IgD-negative memory B cell (primary cell): ENCODE measurements at regions not wholly inside any gene's neighbourhood (a gene's known extent, or its start where the extent isn't known, plus 50 kb on each side); places are given as distances from the start of the nearest gene placed in this dataset.

Experiments
- H3K27ac Mint-ChIP-seq, 3 donors: one replicate each; pipeline ENCODE4 v1.8.0; 2020 to 2022; ENCODE audit warnings: mild to moderate bottlenecking in 3 of 3, mixed read lengths in 3 of 3, moderate library complexity in 1 of 3
- H3K27me3 Mint-ChIP-seq: one replicate; pipeline ENCODE4 v1.8.0; 2021; ENCODE audit warnings: mixed read lengths
- H3K36me3 Mint-ChIP-seq: one replicate; pipeline ENCODE4 v1.8.0; 2020; ENCODE audit warnings: mild to moderate bottlenecking, mixed read lengths
- H3K4me1 Mint-ChIP-seq, 3 donors: one replicate each; pipeline ENCODE4 v1.8.0; 2020 to 2022; ENCODE audit warnings: mixed read lengths in 3 of 3, mild to moderate bottlenecking in 1 of 3
- H3K4me3 Mint-ChIP-seq, 4 donors: one replicate each; pipeline ENCODE4 v1.8.0; 2020 to 2022; ENCODE audit warnings: mild to moderate bottlenecking in 4 of 4, mixed read lengths in 4 of 4, moderate library complexity in 3 of 4
- H3K9me3 Mint-ChIP-seq, 3 donors: one replicate each; pipeline ENCODE4 v1.8.0; 2020 to 2021; ENCODE audit warnings: mixed read lengths in 3 of 3, mild to moderate bottlenecking in 1 of 3

DNA sequence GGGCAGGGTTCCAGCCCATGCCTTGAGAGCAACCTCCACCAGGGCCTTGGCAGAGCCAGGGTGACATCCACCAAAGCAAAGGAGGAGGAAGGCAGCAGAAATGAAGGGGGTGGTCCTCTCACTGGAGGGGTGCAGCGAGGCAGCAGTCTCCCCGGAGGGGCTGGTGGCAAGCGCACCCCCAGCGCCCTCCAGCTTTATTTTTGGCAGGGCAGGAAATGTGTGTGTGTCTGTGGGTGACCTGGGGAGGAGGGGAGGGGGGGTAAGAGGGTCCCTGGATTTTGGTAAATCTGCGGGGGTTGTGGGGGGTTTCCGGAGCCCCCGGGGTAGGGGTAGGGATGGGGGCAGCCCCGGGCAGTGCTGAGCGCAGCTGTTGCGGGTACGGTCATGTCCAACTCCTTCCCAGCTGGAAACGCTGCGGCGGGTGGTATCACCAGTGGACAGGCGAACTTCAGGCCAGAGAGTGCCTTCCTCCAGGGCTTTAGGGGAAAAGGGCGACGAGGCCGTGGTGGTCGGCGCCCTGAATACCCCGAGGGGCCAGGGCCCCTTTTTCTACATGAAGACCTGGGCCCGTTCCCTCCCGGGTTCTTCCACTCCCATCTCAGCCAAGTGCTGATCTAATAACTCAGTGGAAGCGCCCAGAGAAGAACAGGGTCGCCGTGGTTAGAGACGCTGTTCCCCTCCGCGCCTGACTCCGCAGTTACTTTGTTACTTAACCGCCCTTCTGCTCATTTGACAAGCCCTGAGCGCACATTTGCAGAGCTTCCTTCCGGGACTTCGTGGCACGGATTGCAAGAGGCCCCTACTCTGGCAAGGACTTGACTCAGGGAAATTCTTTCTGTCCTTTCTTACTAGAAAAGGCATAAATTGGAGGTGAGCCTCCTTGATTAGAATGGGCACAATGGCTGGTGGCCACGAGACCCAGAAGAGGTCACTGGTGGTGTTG, 55.2 kb downstream of the FOS start:
- H3K4me1 Mint-ChIP-seq = peaks cover 9 to 23% (median 18%) of the 10 kb centered on the region in 3 donors

DNA sequence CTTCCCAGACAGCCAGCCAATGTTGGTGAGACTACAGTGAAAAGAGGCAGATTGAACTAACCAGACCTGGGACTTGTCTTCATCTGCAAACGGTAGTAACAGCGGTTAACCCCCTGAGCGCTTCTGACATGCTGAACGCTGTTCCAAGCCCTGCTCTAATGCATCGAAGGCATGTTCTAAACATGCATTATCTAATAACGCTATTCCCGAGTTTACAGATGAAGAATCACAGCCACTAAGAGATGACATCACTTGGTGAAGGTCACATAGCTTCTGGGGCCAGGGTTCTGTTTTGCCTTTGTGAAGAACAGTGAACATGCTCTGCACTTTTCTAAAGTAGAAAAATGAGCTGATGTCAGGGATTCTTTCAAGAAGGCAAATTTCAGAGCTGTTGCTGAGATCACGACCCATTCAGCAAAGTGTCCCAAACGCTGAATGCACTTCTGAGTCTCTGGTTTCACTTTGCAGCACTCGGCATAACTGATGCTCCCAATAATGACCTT, 56.0 kb downstream of the FOS start:
- H3K27me3 Mint-ChIP-seq = no peaks in the 10 kb centered on the region
- H3K4me3 Mint-ChIP-seq = peak overlapping the region; percentile 82 to 95 (median 88)
- H3K4me1 Mint-ChIP-seq = peaks cover 9 to 23% (median 18%) of the 10 kb centered on the region in 3 donors
- peaks cover 3% of the 10 kb centered on the region for H3K36me3 Mint-ChIP-seq
- peak overlapping the region; percentile 5 to 89 (median 85) for H3K27ac Mint-ChIP-seq
- H3K9me3 Mint-ChIP-seq = peaks cover 0 to 1% (median 0%) of the 10 kb centered on the region in 3 donors

More for the DNA sequence above, 55.2 kb downstream of the FOS start:
- Mint-ChIP-seq H3K36me3 (peaks cover 3% of the 10 kb centered on the region), H3K4me3 (peak overlapping the region; percentile 82 to 95 (median 88)), H3K27me3 (no peaks in the 10 kb centered on the region), H3K27ac (peak overlapping the region; percentile 5 to 89 (median 87)), H3K9me3 (peaks cover 0 to 1% (median 0%) of the 10 kb centered on the region in 3 donors)

DNA sequence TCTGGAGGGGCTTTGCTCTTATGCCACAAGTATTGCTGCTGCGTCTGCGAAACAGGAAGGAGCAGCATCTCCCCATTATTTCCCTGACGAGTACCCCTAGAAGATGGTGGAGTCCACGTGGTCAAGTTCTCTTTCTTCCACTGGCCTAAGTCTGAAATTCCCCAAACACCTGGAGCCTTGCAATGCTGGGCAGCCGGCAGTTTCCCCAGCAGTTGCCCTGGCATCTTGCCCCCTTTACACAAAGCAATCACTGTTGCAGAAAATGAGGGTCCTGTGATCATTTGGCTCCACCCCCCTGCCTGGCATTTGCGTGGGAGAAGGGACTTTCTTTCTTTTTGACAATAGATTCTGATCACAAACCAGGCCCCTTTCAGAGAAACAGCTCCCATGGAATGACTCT, 56.9 kb downstream of the FOS start:
- peak overlapping the region in 2 of 3 donors; percentile 28 to 76 for H3K27ac Mint-ChIP-seq
- no peaks in the 10 kb centered on the region for H3K27me3 Mint-ChIP-seq
- H3K4me1 Mint-ChIP-seq = peaks cover 9 to 24% (median 18%) of the 10 kb centered on the region in 3 donors
- H3K4me3 Mint-ChIP-seq = peak overlapping the region; percentile 14 to 95 (median 48)
- peaks cover 0 to 1% (median 0%) of the 10 kb centered on the region in 3 donors for H3K9me3 Mint-ChIP-seq
- peaks cover 3% of the 10 kb centered on the region for H3K36me3 Mint-ChIP-seq

DNA sequence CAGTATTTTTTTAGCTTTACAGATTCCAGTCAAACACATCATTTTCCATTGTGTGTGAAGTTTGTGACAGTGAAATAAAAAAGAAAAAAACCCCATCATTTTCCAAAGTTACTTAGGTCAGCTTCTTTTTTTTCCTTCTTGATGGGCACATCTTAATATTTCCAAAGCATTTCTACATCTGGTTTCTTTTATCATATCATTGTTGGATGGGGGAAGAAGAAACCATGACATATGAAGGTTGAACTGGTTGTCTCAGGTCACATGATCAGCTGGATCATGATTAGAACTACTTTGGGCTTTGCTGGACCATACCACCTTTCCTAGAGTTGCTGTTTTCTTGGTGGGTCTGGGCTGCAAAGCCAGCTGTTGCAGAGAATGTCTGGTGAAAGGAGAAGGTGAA, 59.8 kb downstream of the FOS start:
- peaks cover 1% of the 10 kb centered on the region for H3K36me3 Mint-ChIP-seq
- no peak overlapping the region for H3K27ac Mint-ChIP-seq
- no peak overlapping the region for H3K4me3 Mint-ChIP-seq
- peaks cover 16 to 34% (median 31%) of the 10 kb centered on the region in 3 donors for H3K4me1 Mint-ChIP-seq
- H3K27me3 Mint-ChIP-seq = peaks cover 1% of the 10 kb centered on the region
- H3K9me3 Mint-ChIP-seq = peaks cover 0 to 1% (median 0%) of the 10 kb centered on the region in 3 donors

DNA sequence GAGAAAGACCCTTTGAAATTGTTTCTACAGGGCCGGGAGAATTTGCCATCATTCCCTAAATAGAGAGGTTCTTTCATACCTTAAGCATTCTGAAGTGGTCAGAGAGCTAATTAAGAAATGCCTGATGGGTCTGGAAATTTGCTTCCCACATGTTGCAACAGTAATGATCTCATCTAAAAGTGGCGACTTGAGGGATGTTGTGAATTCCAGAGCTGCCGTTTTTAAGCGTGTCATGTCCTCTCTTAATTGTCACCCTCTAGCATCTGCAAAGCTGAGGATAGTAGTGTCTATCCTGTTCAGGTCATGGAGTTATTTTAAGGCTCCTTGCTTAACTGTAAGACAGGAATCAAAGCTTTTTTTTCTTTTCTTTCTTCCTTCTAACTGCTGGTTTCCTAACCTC, 60.4 kb downstream of the FOS start:
- H3K4me1 Mint-ChIP-seq = peaks cover 16 to 36% (median 29%) of the 10 kb centered on the region in 3 donors
- no peaks in the 10 kb centered on the region for H3K36me3 Mint-ChIP-seq
- H3K27ac Mint-ChIP-seq = no peak overlapping the region
- peaks cover 2% of the 10 kb centered on the region for H3K27me3 Mint-ChIP-seq
- H3K9me3 Mint-ChIP-seq = peaks cover 0 to 1% (median 0%) of the 10 kb centered on the region in 3 donors
- H3K4me3 Mint-ChIP-seq = no peak overlapping the region

DNA sequence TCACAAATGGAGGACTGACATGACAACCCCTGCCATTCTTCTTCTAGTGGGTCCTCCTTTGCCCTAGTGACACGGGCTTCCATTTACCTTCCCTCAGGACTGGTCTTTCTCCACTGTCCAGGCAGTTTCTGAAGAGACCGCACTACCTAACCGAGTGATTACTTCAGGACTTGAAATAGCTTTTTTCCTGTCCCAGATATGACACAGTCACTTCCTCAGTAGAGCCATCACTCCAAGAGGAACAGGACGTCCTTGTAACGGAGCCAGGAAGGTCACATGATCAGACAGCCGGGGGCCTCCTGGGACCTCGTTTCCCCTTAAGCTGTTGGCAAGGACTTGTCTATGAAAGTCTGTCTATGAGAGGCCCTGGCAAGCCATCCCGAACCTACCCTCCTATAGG, 62.3 kb downstream of the FOS start:
- H3K4me1 Mint-ChIP-seq = peaks cover 9 to 24% (median 21%) of the 10 kb centered on the region in 3 donors
- no peak overlapping the region for H3K27ac Mint-ChIP-seq
- H3K4me3 Mint-ChIP-seq = peak overlapping the region in 1 of 4 donors; percentile 9
- peaks cover 1% of the 10 kb centered on the region for H3K36me3 Mint-ChIP-seq
- peaks cover 2% of the 10 kb centered on the region for H3K27me3 Mint-ChIP-seq
- peaks cover 0 to 1% (median 0%) of the 10 kb centered on the region in 3 donors for H3K9me3 Mint-ChIP-seq

DNA sequence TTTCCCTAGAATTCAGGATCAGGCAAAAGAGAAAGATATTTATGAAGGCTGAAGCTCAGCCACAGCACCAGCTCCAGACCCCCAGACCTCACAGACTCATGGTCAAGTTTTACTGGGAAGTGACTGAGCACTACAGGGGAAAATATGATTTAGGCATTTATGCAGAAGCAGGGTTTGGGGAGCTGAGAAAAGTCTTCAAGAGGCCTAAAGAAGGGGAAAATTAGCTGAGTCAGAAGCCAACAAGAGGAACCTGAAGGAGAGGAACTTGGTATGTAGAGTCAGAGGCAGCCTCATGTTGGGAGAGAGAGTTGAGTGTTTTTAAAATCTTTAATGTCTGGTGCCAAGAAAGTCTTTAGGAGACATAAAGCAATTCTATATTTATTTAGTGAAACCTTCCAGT, 63.0 kb downstream of the FOS start:
- H3K9me3 Mint-ChIP-seq = peaks cover 0 to 1% (median 0%) of the 10 kb centered on the region in 3 donors
- H3K36me3 Mint-ChIP-seq = peaks cover 1% of the 10 kb centered on the region
- peaks cover 2% of the 10 kb centered on the region for H3K27me3 Mint-ChIP-seq
- H3K4me3 Mint-ChIP-seq = no peak overlapping the region
- peaks cover 9 to 24% (median 21%) of the 10 kb centered on the region in 3 donors for H3K4me1 Mint-ChIP-seq
- no peak overlapping the region for H3K27ac Mint-ChIP-seq

DNA sequence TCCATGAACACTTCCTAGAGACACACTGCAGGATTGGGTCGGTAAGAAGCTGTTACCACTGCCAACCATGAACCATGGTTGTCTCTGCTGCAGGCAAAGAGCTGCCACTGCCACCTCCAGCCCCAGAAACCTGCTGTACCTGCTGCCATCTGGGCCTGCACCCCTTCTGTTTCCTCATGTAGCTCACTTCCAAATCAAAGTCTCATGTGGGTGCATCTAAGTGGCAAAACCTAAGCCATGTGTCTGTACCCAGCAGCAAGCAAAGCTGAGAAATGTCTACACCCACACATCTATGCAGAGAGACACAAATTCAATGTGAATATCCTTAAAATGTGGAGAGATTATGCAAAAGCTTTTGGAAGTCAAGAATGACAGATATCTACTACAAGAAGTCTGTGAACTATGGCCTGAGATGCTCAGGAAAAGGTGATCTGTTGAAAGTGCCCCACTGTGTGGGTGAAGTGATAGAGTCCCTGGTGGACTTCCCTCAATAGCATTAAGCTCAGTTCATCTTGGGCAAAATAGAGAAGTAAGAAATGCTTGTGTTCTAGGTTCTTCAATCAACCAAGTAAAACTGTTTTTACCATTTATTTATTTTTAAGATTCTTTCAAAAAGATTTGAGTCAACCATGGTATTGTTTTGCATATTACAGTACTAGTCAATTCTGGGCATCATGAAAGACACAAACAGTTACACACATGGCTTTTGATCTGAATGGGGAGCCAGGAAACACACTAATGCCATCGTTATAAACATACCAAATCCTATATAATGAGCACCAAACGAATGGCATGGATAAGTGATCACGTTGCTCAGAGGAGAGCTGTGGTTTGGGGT, 64.4 kb downstream of the FOS start:
- H3K4me3 Mint-ChIP-seq = peak overlapping the region in 3 of 4 donors; percentile 30 to 72 (median 55)
- peak overlapping the region in 1 of 3 donors; percentile 87 for H3K27ac Mint-ChIP-seq
- H3K4me1 Mint-ChIP-seq = peaks cover 9 to 24% (median 21%) of the 10 kb centered on the region in 3 donors
- H3K36me3 Mint-ChIP-seq = peaks cover 1% of the 10 kb centered on the region
- H3K9me3 Mint-ChIP-seq = no peaks in the 10 kb centered on the region
- H3K27me3 Mint-ChIP-seq = peaks cover 2% of the 10 kb centered on the region

DNA sequence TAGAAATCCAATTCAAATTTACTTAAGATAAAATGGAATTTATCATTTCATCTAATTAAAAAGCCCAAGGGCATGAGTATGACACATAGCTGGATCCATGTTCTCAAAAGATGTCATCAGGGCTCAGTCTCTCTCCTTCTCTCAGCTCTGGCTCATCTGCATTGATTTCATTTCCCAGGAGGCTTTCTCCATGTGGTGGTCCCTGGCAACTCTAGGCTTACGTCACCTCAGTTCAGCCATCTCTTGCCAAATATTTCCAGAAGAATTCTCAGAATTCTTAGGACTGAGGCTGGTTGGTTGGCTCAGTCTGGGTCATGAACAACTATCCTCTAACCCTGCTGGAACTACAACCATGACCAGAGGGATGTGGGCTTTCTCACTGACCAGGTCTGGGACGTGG, 65.3 kb downstream of the FOS start:
- Mint-ChIP-seq H3K4me1 (peaks cover 9 to 24% (median 21%) of the 10 kb centered on the region in 3 donors), H3K36me3 (peaks cover 1% of the 10 kb centered on the region), H3K27ac (no peak overlapping the region), H3K4me3 (peak overlapping the region in 1 of 4 donors; percentile 72), H3K9me3 (no peaks in the 10 kb centered on the region), H3K27me3 (peaks cover 2% of the 10 kb centered on the region)

DNA sequence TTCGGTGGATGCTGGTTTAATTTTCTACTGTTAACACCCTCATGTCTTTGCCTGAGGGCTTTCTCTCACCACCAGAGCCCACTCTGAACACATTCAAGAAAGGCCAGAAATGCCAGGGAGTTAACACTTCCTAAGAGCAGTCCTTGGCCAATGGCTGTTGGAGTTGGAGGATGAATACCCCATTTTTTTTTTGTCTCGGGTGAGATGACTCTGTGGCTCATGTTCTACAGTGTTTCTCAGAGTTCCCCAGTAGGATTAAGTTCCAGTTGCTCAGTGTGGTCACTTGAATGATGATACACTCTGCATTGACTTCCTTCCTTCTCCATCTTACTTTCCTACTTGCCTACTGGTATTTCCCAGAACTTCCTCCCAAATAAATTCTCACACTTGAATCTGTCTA, 65.8 kb downstream of the FOS start:
- H3K9me3 Mint-ChIP-seq = no peaks in the 10 kb centered on the region
- H3K27ac Mint-ChIP-seq = no peak overlapping the region
- H3K4me3 Mint-ChIP-seq = no peak overlapping the region
- peaks cover 9 to 24% (median 21%) of the 10 kb centered on the region in 3 donors for H3K4me1 Mint-ChIP-seq
- peaks cover 1% of the 10 kb centered on the region for H3K36me3 Mint-ChIP-seq
- peaks cover 2% of the 10 kb centered on the region for H3K27me3 Mint-ChIP-seq

DNA sequence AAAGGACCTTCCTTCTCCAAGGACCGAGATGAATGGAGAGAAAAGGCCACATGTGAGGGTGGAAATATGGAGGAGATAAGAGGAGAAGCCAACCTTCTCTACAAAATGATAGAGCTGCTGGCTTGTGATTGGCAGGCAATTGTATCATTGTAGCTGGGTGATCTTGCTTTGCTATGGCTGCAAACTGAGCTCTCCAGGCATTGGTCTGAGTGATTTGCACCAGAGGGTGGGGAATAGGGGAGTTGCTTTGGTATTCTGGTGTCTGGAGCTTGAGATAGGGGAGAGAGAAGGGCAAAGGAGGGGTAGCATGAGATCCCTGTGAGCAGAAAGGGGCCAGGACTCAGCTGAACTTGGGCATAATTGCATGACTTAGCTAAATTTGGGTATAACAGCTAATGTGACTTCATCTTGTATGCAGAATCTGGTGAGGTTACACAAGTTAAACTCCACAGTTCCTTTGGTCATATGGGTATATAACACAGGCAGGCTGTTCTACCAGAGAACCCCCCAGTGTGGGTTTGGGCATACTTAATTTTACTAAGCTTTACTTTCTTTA, 72.0 kb downstream of the FOS start:
- H3K27ac Mint-ChIP-seq = no peak overlapping the region
- H3K9me3 Mint-ChIP-seq = peaks cover 0 to 5% (median 0%) of the 10 kb centered on the region in 3 donors
- H3K4me1 Mint-ChIP-seq = no peaks in the 10 kb centered on the region
- H3K27me3 Mint-ChIP-seq = no peaks in the 10 kb centered on the region
- H3K36me3 Mint-ChIP-seq = peaks cover 4% of the 10 kb centered on the region
- no peak overlapping the region for H3K4me3 Mint-ChIP-seq

DNA sequence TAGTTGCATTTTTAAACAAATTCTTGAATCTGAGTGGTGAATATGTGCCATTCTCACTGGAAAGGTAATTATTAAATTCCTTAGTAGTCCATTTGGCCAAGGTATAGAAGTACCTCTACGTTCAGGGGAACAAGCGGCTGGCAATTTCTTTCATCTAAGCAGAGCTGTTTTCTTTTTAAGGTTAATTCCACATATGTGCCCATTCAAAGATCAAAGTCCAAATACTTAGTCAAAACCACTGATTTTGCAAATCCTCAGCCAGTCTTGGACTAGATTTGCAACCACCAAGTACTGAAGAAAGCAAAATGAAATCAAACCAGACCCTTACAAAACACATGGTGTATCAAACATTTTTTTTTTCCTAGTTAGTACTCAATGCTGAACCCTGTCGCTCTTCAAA, 68.7 kb upstream of the JDP2 start:
- no peak overlapping the region for H3K27ac Mint-ChIP-seq
- H3K9me3 Mint-ChIP-seq = no peaks in the 10 kb centered on the region
- no peak overlapping the region for H3K4me3 Mint-ChIP-seq
- H3K27me3 Mint-ChIP-seq = peaks cover 7% of the 10 kb centered on the region
- no peaks in the 10 kb centered on the region for H3K36me3 Mint-ChIP-seq
- peaks cover 0 to 2% (median 0%) of the 10 kb centered on the region in 3 donors for H3K4me1 Mint-ChIP-seq

DNA sequence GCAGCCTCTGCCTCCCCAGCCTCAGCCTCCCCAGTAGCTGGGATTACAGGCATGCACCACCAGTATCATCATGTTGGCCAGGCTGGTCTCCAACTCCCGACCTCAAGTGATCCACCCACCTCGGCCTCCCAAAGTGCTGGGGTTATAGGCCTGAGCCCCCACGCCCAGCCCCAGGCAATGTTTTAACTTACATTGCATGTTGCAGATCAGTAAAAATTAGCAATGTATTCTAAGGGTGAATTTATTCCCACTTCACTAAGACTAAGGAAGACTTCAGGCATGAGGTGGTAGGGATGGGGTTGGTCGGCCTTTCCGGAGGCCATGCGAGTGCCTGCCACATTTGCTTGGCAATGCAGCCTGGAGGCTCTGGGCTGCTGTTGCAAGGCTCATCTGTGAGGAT, 66.8 kb upstream of the JDP2 start:
- Mint-ChIP-seq H3K4me3 (no peak overlapping the region), H3K27me3 (peaks cover 14% of the 10 kb centered on the region), H3K36me3 (no peaks in the 10 kb centered on the region), H3K27ac (no peak overlapping the region), H3K4me1 (peaks cover 0 to 5% (median 2%) of the 10 kb centered on the region in 3 donors), H3K9me3 (no peaks in the 10 kb centered on the region)

DNA sequence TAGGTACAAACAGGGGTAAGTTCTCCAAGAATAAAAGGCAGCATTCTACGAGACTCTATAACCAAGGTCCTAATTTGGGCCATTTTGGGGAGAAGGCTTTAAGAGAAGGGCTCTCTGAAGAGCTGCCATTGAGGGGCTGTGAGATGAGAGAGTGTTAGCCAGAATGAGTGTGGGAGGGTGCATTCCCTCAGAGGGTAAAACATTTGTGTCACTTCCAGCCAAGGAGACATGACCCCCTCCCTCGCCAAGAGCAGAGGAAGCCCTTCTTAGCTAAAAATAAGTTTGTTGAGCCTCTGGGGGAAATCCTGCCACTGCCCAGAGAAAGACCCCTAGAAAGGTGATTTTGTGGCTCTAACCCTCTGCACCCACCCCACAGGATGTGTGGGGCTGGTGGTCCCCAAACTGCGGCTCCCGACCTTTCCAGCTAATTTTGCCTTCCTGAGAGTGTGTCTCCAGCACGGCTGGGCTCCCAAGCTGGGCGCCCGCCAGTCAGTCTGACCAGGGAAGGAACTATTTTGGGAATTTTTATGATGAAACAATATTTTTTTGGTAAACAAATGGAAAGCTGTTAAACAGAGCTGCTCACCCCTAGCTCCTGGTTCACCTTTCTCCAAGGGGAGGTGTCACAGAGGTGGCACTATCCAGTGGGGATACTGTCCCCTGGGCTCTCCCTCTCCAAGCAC, 65.9 kb upstream of the JDP2 start:
- Mint-ChIP-seq H3K4me1 (peaks cover 0 to 5% (median 2%) of the 10 kb centered on the region in 3 donors), H3K27ac (no peak overlapping the region), H3K9me3 (no peaks in the 10 kb centered on the region)

More for the DNA sequence above, 65.9 kb upstream of the JDP2 start:
- H3K27me3 Mint-ChIP-seq = peaks cover 12% of the 10 kb centered on the region
- H3K36me3 Mint-ChIP-seq = no peaks in the 10 kb centered on the region
- H3K4me3 Mint-ChIP-seq = no peak overlapping the region
